GM12874 (cell line): ENCODE measurements at regions not wholly inside any gene's neighbourhood (a gene's known extent, or its start where the extent isn't known, plus 50 kb on each side); places are given as distances from the start of the nearest gene placed in this dataset.

ENCODE experiments used
- CTCF ChIP-seq: IDR thresholded peaks from 2 replicates; pipeline ENCODE4 v1.5.1; 2011; ENCODE audit warnings: low read depth, mild to moderate bottlenecking, control low read depth, low read length, moderate library complexity; ENCODE audit not compliant: insufficient read depth

- TF ChIP-seq CTCF, result no peak
Observed at GRCh38 chr6:140108167-140108566, 733.7 kb upstream of the CITED2 start.

GRCh38 chr6:140107216-140107615, 732.8 kb upstream of the CITED2 start:
- TF ChIP-seq CTCF, result no peak

DNA sequence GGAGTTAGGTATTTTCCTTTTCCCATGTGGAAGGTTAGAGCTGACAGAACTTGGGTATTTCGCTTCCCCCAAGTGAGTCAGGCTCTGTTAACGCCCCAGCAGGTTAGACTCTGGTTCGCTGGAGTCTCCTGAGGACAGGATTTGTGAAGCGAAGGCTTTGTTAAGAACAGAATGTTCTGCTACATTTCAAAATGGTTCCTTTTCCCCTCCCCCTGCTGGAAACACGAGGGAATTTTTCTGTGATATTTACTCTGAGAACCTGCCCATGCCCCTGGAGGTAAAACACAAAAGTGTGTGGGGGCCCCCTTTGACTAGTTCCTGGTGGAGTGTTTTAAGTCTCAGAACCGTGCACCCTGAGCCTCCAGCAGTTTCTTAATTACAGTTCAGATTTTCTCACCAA, 731.4 kb upstream of the CITED2 start:
- 0 out of 2 replicates have a peak, but pooled peaks have one; percentile 6 for TF ChIP-seq CTCF

GRCh38 chr6:140105241-140105640, 730.8 kb upstream of the CITED2 start:
- TF ChIP-seq CTCF, result no peak

DNA sequence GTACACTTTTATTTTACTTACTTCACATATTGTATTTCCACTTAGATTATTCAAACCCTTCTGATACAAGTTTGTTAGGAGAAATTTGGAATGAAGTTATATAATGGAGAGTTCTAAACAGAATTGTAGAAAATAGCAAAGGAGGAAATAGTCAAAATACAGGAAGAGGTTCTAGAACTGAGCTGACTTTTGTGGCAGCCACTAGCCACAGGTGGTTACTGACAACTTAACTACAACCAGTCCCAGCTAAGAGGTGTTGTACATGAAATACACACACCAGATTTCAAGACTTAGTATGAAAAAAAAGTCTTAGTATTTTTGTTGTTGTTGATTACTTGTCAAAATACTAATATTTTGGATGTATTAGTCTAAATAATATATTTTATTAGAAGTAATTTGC, 727.4 kb upstream of the CITED2 start:
- TF ChIP-seq CTCF, result no peak

DNA sequence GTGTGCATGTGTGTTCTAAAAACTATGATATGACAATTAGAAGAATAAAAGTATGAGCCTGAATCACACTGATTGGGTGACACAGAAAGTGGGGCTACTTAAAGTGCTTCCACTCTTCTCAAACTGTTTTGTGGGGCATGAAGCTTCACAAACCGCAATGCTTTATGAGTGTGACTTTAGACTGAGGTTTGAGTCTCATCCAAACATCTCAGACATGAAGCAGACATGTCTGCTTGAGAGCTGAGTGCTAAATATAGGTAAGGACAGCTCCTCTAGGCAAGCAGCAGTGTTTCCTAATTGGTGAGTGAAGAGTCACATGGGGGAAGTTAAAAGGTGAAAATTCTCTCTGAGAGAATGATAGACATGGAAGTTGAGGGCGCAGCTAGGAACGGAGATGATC, 726.9 kb upstream of the CITED2 start:
- no peak for TF ChIP-seq CTCF

DNA sequence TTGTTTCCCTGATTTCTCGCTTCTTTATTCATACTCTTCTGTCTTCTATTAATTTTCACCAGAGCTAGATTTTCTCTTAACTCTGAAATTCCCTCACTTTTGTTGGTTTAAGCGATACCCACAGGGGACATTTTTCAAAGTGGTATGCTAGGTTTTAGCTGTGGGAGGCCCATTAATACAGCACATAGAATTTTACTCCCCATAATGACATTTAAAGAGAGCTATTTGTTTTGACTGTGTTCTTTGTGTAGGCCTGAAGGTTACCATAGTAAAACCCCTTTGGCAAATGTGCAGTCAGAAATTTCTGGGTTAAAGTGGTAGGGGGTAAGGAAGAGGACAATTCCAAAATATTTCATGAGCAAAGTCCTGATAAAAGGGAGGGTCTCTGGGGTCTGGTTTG, 721.1 kb upstream of the CITED2 start:
- no peak for TF ChIP-seq CTCF

GRCh38 chr6:140091895-140092294, 717.4 kb upstream of the CITED2 start:
- TF ChIP-seq CTCF, result no peak
